Activated CD8-positive, alpha-beta T cell treated with anti-CD3 and anti-CD28 coated beads for 36 hours (primary cell): ENCODE measurements at regions not wholly inside any gene's neighbourhood (a gene's known extent, or its start where the extent isn't known, plus 50 kb on each side); places are given as distances from the start of the nearest gene placed in this dataset.
A peak's percentile ranks its signal among the peaks of the same experiment; 100 is the strongest.

Experiments
- ATAC-seq: fragments of 200-7000 bp; cut with Tn5 transposase; one replicate; pipeline ENCODE4 v1.10.0; 2021; ENCODE audit warnings: mild to moderate bottlenecking, moderate library complexity
- CTCF ChIA-PET: fragments of 350-600 bp; sonication (Branson Sonifier 250); formaldehyde crosslinking; loops from one replicate; lab custom pipeline; 2021; ENCODE audit warnings: antibody characterized with exemption; lab: Charles Lee
- POLR2A ChIA-PET: fragments of 350-600 bp; sonication (Branson Sonifier 250); formaldehyde crosslinking; loops from one replicate; lab custom pipeline; 2021; ENCODE audit warnings: antibody characterized with exemption; lab: Charles Lee
- DNase-seq: peaks from one replicate; pipeline ENCODE4 v3.0.0-alpha.2; 2020
- H3K27ac Mint-ChIP-seq: one replicate; pipeline ENCODE4 v1.8.0; 2021; ENCODE audit warnings: mild to moderate bottlenecking, mixed read lengths
- H3K27me3 Mint-ChIP-seq: one replicate; pipeline ENCODE4 v1.8.0; 2021; ENCODE audit warnings: mixed read lengths
- H3K36me3 Mint-ChIP-seq: one replicate; pipeline ENCODE4 v1.8.0; 2021; ENCODE audit warnings: low read depth, mixed read lengths
- H3K4me1 Mint-ChIP-seq: one replicate; pipeline ENCODE4 v1.8.0; 2021; ENCODE audit warnings: low read depth, mixed read lengths
- H3K4me3 Mint-ChIP-seq: one replicate; pipeline ENCODE4 v1.8.0; 2021; ENCODE audit warnings: mild to moderate bottlenecking, moderate library complexity, mixed read lengths
- H3K9me3 Mint-ChIP-seq: one replicate; pipeline ENCODE4 v1.8.0; 2021; ENCODE audit warnings: mixed read lengths
- CTCF ChIP-seq: fragments of 200-600 bp; IDR thresholded peaks from one replicate; pipeline ENCODE4 v1.8.0; 2022; ENCODE audit warnings: antibody characterized with exemption, mild to moderate bottlenecking
- intact Hi-C: fragments of 100-400 bp; cut with micrococcal nuclease; formaldehyde crosslinking; loops from one replicate; pipeline ENCODE4 v1.10.0; 2022

- H3K4me1 Mint-ChIP-seq, result no peaks in the 10 kb centered on the region
- POLR2A ChIA-PET, result no interaction called here
- DNase-seq (no peak), ATAC-seq (no peak)
- intact Hi-C loops, result no loop called here
- H3K27ac Mint-ChIP-seq, result no peak overlapping the region
- no peak for TF ChIP-seq CTCF
- CTCF ChIA-PET, result no interaction called here
- H3K4me3 Mint-ChIP-seq, result no peak overlapping the region
- no peaks in the 10 kb centered on the region for H3K9me3 Mint-ChIP-seq
- H3K27me3 Mint-ChIP-seq, result peaks cover 17% of the 10 kb centered on the region
- no peaks in the 10 kb centered on the region for H3K36me3 Mint-ChIP-seq
These were observed 294.1 kb downstream of the STIM2 start for GRCh38 chr4:27154706-27155105.

- Mint-ChIP-seq H3K27ac (no peak overlapping the region), H3K4me1 (no peaks in the 10 kb centered on the region), H3K36me3 (no peaks in the 10 kb centered on the region), H3K9me3 (no peaks in the 10 kb centered on the region), H3K27me3 (peaks cover 5% of the 10 kb centered on the region), H3K4me3 (no peak overlapping the region)
- DNase-seq (no peak), ATAC-seq (no peak)
- ChIA-PET POLR2A (no interaction called here), CTCF (interaction anchor here (1.6 kb wide), 1 partner anchor 21 kb away, joined by 3 read pairs; no protein-coding TSS in a partner anchor)
- TF ChIP-seq CTCF, result no peak
- intact Hi-C loops, result no loop called here
These were observed 300.6 kb downstream of the STIM2 start for GRCh38 chr4:27161191-27161590.

- Mint-ChIP-seq H3K9me3 (no peaks in the 10 kb centered on the region), H3K36me3 (no peaks in the 10 kb centered on the region), H3K4me1 (no peaks in the 10 kb centered on the region), H3K27me3 (peaks cover 3% of the 10 kb centered on the region), H3K27ac (no peak overlapping the region), H3K4me3 (no peak overlapping the region)
- TF ChIP-seq CTCF, result no peak
- DNase-seq (no peak), ATAC-seq (no peak)
- CTCF ChIA-PET, result no interaction called here
- POLR2A ChIA-PET, result no interaction called here
- intact Hi-C loops, result no loop called here
These were observed 308.1 kb downstream of the STIM2 start for GRCh38 chr4:27168783-27169182.

GRCh38 chr4:27173280-27173679 is 312.6 kb downstream of the STIM2 start:
- no peak overlapping the region for H3K4me3 Mint-ChIP-seq
- ChIA-PET POLR2A (no interaction called here), CTCF (no interaction called here)
- TF ChIP-seq CTCF, result no peak
- no peak for DNase-seq
- H3K9me3 Mint-ChIP-seq, result no peaks in the 10 kb centered on the region
- H3K36me3 Mint-ChIP-seq, result no peaks in the 10 kb centered on the region
- H3K27me3 Mint-ChIP-seq, result no peaks in the 10 kb centered on the region
- intact Hi-C loops, result no loop called here
- ATAC-seq, result no peak
- no peak overlapping the region for H3K27ac Mint-ChIP-seq
- H3K4me1 Mint-ChIP-seq, result no peaks in the 10 kb centered on the region

- CTCF ChIA-PET, result interaction anchor here (1.2 kb wide), 1 partner anchor 19 kb away, joined by 3 read pairs; no protein-coding TSS in a partner anchor
- no peaks in the 10 kb centered on the region for H3K9me3 Mint-ChIP-seq
These were observed 315.8 kb downstream of the STIM2 start for GRCh38 chr4:27176400-27176799.

More at GRCh38 chr4:27176400-27176799, 315.8 kb downstream of the STIM2 start:
- no peak overlapping the region for H3K4me3 Mint-ChIP-seq
- ATAC-seq, result no peak
- peak; percentile 5 for DNase-seq
- TF ChIP-seq CTCF, result no peak
- intact Hi-C loops, result no loop called here
- POLR2A ChIA-PET, result no interaction called here
- no peaks in the 10 kb centered on the region for H3K4me1 Mint-ChIP-seq
- no peaks in the 10 kb centered on the region for H3K27me3 Mint-ChIP-seq
- no peak overlapping the region for H3K27ac Mint-ChIP-seq
- H3K36me3 Mint-ChIP-seq, result no peaks in the 10 kb centered on the region
